ENCODE measurements at regions not wholly inside any gene's neighbourhood (a gene's known extent, or its start where the extent isn't known, plus 50 kb on each side); places are given as distances from the start of the nearest gene placed in this dataset.
"Not testable (repeated sequence)": the region's sequence is repeated elsewhere in the genome, so short reads cannot be mapped to it uniquely, and the experiment has no call there.

DNA sequence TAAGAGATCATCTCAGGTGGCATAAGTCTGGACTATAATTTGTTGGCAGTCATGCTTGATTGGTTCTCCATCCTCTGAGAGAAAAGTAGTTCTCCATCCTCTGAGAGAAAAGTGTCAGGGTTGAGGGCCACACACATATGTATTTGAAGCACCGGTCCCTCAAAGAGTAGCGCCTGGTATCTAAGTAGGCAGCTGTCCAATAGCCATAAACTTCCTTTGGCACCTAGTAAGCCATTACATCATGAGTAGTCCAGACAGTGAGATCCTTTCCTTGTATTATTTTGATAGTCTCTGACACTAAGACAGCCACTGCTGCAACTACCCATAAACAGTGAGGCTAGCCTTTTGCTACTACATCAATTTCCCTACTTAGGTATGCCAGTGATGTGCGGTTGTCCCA lies 94.0 kb downstream of the EBLN2 start:
- not testable (repeated sequence) for TF ChIP-seq SIN3A (conservative IDR thresholded peaks at IDR 0.05 in 1 of 2, IDR thresholded peaks at IDR 0.05 in 1 of 2; ENCODE audit: low read depth in 1 of 2, low read length in 2 of 2); EZH2 (IDR thresholded peaks at IDR 0.05; ENCODE audit: low read depth, low read length, severe bottlenecking); MAX (IDR thresholded peaks at IDR 0.05); POU5F1 (IDR thresholded peaks at IDR 0.05; ENCODE audit: low read depth, low read length); GTF2F1 (IDR thresholded peaks at IDR 0.05; ENCODE audit: borderline replicate concordance, low read depth, low read length); POLR2AphosphoS5 (IDR thresholded peaks at IDR 0.05; ENCODE audit: low read depth, low read length); POLR2A (IDR thresholded peaks at IDR 0.05; ENCODE audit: control extremely low read depth in 1 of 2, low read depth in 2 of 2, low read length in 2 of 2); CTCF (IDR thresholded peaks at IDR 0.05; ENCODE audit: control extremely low read depth in 1 of 3, insufficient read depth in 1 of 3, low read depth in 1 of 3, low read length in 3 of 3); CEBPB (IDR thresholded peaks at IDR 0.05; ENCODE audit: low read depth, low read length); SP1 (IDR thresholded peaks at IDR 0.05; ENCODE audit: low read depth, low read length); JUN (IDR thresholded peaks at IDR 0.05; ENCODE audit: low read depth, low read length); FOSL1 (IDR thresholded peaks at IDR 0.05; ENCODE audit: insufficient read depth, low read depth, low read length); USF2 (IDR thresholded peaks at IDR 0.05; ENCODE audit: low read length)
